ENCODE measurements at regions not wholly inside any gene's neighbourhood (a gene's known extent, or its start where the extent isn't known, plus 50 kb on each side); places are given as distances from the start of the nearest gene placed in this dataset.

DNA sequence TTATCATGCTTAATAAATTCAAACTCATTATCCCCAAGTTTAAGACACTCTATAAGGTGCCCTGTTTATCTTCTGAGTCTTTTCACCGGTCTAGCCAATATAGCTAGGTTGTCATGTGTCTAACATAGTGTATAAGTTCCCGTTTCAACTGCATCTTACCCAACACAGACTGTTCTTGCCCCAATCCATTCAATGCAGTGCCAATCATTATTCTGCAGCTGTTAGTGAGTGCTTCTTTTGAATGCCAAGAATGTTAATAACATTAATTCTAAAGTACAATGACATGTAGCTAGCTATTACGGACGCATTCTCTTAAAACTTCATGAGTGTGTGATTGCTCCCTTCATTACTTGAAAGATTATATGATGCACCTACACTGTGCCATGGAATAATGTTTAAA is 646.4 kb upstream of the NR2F2 start (continued):
- TF ChIP-seq RFX5 (IDR thresholded peaks at IDR 0.05; ENCODE audit: borderline replicate concordance, low read depth, low read length): no peak
- TF ChIP-seq ASH2L (IDR thresholded peaks at IDR 0.05; ENCODE audit: low read length): no peak
- TF ChIP-seq E2F6 (IDR thresholded peaks at IDR 0.05): no peak

Data from H1 (cell line).